HL-60 (cell line): ENCODE measurements at regions not wholly inside any gene's neighbourhood (a gene's known extent, or its start where the extent isn't known, plus 50 kb on each side); places are given as distances from the start of the nearest gene placed in this dataset.

Experiments
- GABPA ChIP-seq: IDR thresholded peaks from 2 replicates; pipeline ENCODE4 v1.6.1; 2012; ENCODE audit warnings: low read depth
- POLR2AphosphoS5 ChIP-seq: IDR thresholded peaks from 2 replicates; pipeline ENCODE4 v1.6.1; 2012; ENCODE audit warnings: low read depth
- TF ChIP-seq, protein P1 (sequence below): IDR thresholded peaks from one replicate; pipeline ENCODE4 v1.5.1; 2011; ENCODE audit warnings: low read length, control low read depth, inconsistent platforms; ENCODE audit not compliant: insufficient read depth
- TF ChIP-seq, protein P2 (sequence below): IDR thresholded peaks from 2 replicates; pipeline ENCODE4 v1.6.1; 2012; ENCODE audit warnings: low read depth; ENCODE audit not compliant: insufficient replicate concordance

DNA sequence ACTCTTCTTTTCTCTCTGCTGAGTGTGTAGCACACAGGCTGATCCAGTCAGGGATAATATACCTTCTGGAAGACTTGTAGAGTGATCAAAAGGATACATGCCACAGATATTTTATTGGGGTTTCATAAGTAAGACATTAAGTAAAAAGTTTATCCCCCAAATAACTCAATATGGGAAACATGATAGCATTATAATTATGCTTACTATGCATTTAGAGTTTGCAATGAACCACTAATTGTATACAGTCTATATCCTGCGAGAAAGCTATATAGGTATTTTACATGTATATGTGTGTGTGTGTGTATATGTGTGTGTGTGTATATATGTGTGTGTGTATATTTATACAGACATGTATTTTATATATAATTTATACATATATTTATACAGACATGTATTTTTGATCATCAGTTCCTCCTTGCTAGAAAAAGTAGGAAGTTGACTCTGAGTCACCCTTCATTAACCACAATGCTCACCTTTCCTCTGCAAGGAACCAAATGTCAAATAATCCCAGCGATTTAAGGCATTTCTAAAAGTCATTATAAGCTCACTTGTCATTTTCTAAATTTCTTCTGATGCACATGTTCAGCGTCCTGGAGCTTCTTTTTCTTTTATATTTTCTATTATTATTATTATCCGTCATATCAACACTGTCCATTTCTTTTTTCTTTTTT, 312.5 kb upstream of the OBI1 start:
- TF ChIP-seq, protein P1, sequence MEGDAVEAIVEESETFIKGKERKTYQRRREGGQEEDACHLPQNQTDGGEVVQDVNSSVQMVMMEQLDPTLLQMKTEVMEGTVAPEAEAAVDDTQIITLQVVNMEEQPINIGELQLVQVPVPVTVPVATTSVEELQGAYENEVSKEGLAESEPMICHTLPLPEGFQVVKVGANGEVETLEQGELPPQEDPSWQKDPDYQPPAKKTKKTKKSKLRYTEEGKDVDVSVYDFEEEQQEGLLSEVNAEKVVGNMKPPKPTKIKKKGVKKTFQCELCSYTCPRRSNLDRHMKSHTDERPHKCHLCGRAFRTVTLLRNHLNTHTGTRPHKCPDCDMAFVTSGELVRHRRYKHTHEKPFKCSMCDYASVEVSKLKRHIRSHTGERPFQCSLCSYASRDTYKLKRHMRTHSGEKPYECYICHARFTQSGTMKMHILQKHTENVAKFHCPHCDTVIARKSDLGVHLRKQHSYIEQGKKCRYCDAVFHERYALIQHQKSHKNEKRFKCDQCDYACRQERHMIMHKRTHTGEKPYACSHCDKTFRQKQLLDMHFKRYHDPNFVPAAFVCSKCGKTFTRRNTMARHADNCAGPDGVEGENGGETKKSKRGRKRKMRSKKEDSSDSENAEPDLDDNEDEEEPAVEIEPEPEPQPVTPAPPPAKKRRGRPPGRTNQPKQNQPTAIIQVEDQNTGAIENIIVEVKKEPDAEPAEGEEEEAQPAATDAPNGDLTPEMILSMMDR = no peak
- TF ChIP-seq, protein P2, sequence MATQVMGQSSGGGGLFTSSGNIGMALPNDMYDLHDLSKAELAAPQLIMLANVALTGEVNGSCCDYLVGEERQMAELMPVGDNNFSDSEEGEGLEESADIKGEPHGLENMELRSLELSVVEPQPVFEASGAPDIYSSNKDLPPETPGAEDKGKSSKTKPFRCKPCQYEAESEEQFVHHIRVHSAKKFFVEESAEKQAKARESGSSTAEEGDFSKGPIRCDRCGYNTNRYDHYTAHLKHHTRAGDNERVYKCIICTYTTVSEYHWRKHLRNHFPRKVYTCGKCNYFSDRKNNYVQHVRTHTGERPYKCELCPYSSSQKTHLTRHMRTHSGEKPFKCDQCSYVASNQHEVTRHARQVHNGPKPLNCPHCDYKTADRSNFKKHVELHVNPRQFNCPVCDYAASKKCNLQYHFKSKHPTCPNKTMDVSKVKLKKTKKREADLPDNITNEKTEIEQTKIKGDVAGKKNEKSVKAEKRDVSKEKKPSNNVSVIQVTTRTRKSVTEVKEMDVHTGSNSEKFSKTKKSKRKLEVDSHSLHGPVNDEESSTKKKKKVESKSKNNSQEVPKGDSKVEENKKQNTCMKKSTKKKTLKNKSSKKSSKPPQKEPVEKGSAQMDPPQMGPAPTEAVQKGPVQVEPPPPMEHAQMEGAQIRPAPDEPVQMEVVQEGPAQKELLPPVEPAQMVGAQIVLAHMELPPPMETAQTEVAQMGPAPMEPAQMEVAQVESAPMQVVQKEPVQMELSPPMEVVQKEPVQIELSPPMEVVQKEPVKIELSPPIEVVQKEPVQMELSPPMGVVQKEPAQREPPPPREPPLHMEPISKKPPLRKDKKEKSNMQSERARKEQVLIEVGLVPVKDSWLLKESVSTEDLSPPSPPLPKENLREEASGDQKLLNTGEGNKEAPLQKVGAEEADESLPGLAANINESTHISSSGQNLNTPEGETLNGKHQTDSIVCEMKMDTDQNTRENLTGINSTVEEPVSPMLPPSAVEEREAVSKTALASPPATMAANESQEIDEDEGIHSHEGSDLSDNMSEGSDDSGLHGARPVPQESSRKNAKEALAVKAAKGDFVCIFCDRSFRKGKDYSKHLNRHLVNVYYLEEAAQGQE = no peak
- TF ChIP-seq GABPA (no peak), POLR2AphosphoS5 (no peak)
